Stimulated activated naive CD8-positive, alpha-beta T cell treated with anti-CD3 and anti-CD28 coated beads, Interleukin-15, amount 100 ng/mL, for 72 hours (primary cell): ENCODE measurements at regions not wholly inside any gene's neighbourhood (a gene's known extent, or its start where the extent isn't known, plus 50 kb on each side); places are given as distances from the start of the nearest gene placed in this dataset.
A peak's percentile ranks its signal among the peaks of the same experiment; 100 is the strongest.

Experiments
- ATAC-seq: fragments of 150-1000 bp; cut with Tn5 transposase; 2 replicates; pipeline ENCODE4 v1.10.0; 2021; ENCODE audit warnings: mild to moderate bottlenecking, moderate library complexity
- DNase-seq, 2 donors: peaks; one replicate each; pipeline ENCODE4 v3.0.0; 2021 to 2022
- H3K27ac Mint-ChIP-seq, 2 donors: one replicate each; pipeline ENCODE4 v1.8.0; 2022; ENCODE audit warnings: mild to moderate bottlenecking in 2 of 2, mixed read lengths in 2 of 2, moderate library complexity in 2 of 2
- H3K27me3 Mint-ChIP-seq: one replicate; pipeline ENCODE4 v1.8.0; 2022; ENCODE audit warnings: mixed read lengths
- H3K4me1 Mint-ChIP-seq: one replicate; pipeline ENCODE4 v1.8.0; 2022; ENCODE audit warnings: mild to moderate bottlenecking, mixed read lengths
- H3K4me3 Mint-ChIP-seq, 2 donors: one replicate each; pipeline ENCODE4 v1.8.0; 2022; ENCODE audit warnings: mild to moderate bottlenecking in 2 of 2, mixed read lengths in 2 of 2, moderate library complexity in 1 of 2
- H3K9me3 Mint-ChIP-seq, 2 donors: one replicate each; pipeline ENCODE4 v1.8.0; 2022; ENCODE audit warnings: mixed read lengths in 2 of 2

GRCh38 chr5:81914696-81915095, 57.1 kb upstream of the ATG10 start:
- H3K27ac Mint-ChIP-seq, result no peak overlapping the region
- DNase-seq (no peak), ATAC-seq (no peak)
- H3K9me3 Mint-ChIP-seq, result peaks cover 10% of the 10 kb centered on the region in 2 donors
- H3K4me1 Mint-ChIP-seq, result peaks cover 3% of the 10 kb centered on the region
- H3K27me3 Mint-ChIP-seq, result no peaks in the 10 kb centered on the region
- H3K4me3 Mint-ChIP-seq, result no peak overlapping the region

- Mint-ChIP-seq H3K9me3 (peaks cover 10% of the 10 kb centered on the region in 2 donors), H3K4me1 (peaks cover 4% of the 10 kb centered on the region), H3K27ac (no peak overlapping the region), H3K4me3 (no peak overlapping the region), H3K27me3 (no peaks in the 10 kb centered on the region)
- no peak for ATAC-seq
- no peak for DNase-seq
These were observed 58.9 kb upstream of the ATG10 start for GRCh38 chr5:81912933-81913332.

- Mint-ChIP-seq H3K4me3 (no peak overlapping the region), H3K27ac (no peak overlapping the region), H3K9me3 (peaks cover 1 to 4% of the 10 kb centered on the region in 2 donors), H3K4me1 (peaks cover 4% of the 10 kb centered on the region), H3K27me3 (no peaks in the 10 kb centered on the region)
- ATAC-seq, result no peak
- no peak for DNase-seq
These were observed 62.1 kb upstream of the ATG10 start for GRCh38 chr5:81909677-81910076.

- DNase-seq (no peak), ATAC-seq (no peak)
- Mint-ChIP-seq H3K4me1 (peaks cover 4% of the 10 kb centered on the region), H3K27ac (no peak overlapping the region), H3K9me3 (no peaks in the 10 kb centered on the region), H3K27me3 (no peaks in the 10 kb centered on the region), H3K4me3 (no peak overlapping the region)
These were observed 63.1 kb upstream of the ATG10 start for GRCh38 chr5:81908771-81909170.

- ATAC-seq (no peak), DNase-seq (no peak)
- Mint-ChIP-seq H3K27me3 (no peaks in the 10 kb centered on the region), H3K9me3 (no peaks in the 10 kb centered on the region), H3K4me3 (no peak overlapping the region), H3K27ac (no peak overlapping the region), H3K4me1 (peaks cover 4% of the 10 kb centered on the region)
These were observed 63.8 kb upstream of the ATG10 start for GRCh38 chr5:81908044-81908443.

GRCh38 chr5:81907012-81907635, 64.7 kb upstream of the ATG10 start:
- Mint-ChIP-seq H3K27ac (peak overlapping the region in 1 of 2 donors; percentile 42), H3K4me1 (peaks cover 4% of the 10 kb centered on the region), H3K27me3 (no peaks in the 10 kb centered on the region), H3K4me3 (no peak overlapping the region), H3K9me3 (no peaks in the 10 kb centered on the region)
- ATAC-seq, result no peak
- no peak for DNase-seq

GRCh38 chr5:81906086-81906485, 65.7 kb upstream of the ATG10 start:
- Mint-ChIP-seq H3K27me3 (no peaks in the 10 kb centered on the region), H3K4me1 (peaks cover 4% of the 10 kb centered on the region), H3K4me3 (no peak overlapping the region), H3K9me3 (peaks cover 8 to 10% of the 10 kb centered on the region in 2 donors), H3K27ac (no peak overlapping the region)
- ATAC-seq, result no peak
- DNase-seq, result no peak

GRCh38 chr5:81904861-81905260, 67.0 kb upstream of the ATG10 start:
- H3K27ac Mint-ChIP-seq, result peak overlapping the region in 1 of 2 donors; percentile 74
- no peak overlapping the region for H3K4me3 Mint-ChIP-seq
- peaks cover 3% of the 10 kb centered on the region for H3K4me1 Mint-ChIP-seq

GRCh38 chr5:81904166-81904565, 67.7 kb upstream of the ATG10 start:
- no peaks in the 10 kb centered on the region for H3K4me1 Mint-ChIP-seq
- H3K27me3 Mint-ChIP-seq, result no peaks in the 10 kb centered on the region
- H3K27ac Mint-ChIP-seq, result no peak overlapping the region
- no peak overlapping the region for H3K4me3 Mint-ChIP-seq
- no peak for DNase-seq
- ATAC-seq, result no peak
- H3K9me3 Mint-ChIP-seq, result peaks cover 9 to 25% of the 10 kb centered on the region in 2 donors

More at GRCh38 chr5:81904861-81905260, 67.0 kb upstream of the ATG10 start:
- Mint-ChIP-seq H3K27me3 (no peaks in the 10 kb centered on the region), H3K9me3 (peaks cover 9 to 21% of the 10 kb centered on the region in 2 donors)
- no peak for DNase-seq
- no peak for ATAC-seq

- DNase-seq (no peak), ATAC-seq (no peak)
- no peak overlapping the region for H3K27ac Mint-ChIP-seq
- no peaks in the 10 kb centered on the region for H3K4me1 Mint-ChIP-seq
- no peak overlapping the region for H3K4me3 Mint-ChIP-seq
- peaks cover 9 to 25% of the 10 kb centered on the region in 2 donors for H3K9me3 Mint-ChIP-seq
- no peaks in the 10 kb centered on the region for H3K27me3 Mint-ChIP-seq
These were observed 70.2 kb upstream of the ATG10 start for GRCh38 chr5:81901586-81901985.

GRCh38 chr5:81899123-81899522, 72.7 kb upstream of the ATG10 start:
- DNase-seq (no peak), ATAC-seq (no peak)
- peaks cover 9 to 25% of the 10 kb centered on the region in 2 donors for H3K9me3 Mint-ChIP-seq
- H3K4me1 Mint-ChIP-seq, result no peaks in the 10 kb centered on the region
- H3K27ac Mint-ChIP-seq, result no peak overlapping the region
- H3K27me3 Mint-ChIP-seq, result no peaks in the 10 kb centered on the region
- H3K4me3 Mint-ChIP-seq, result no peak overlapping the region

- peaks cover 9 to 25% of the 10 kb centered on the region in 2 donors for H3K9me3 Mint-ChIP-seq
- H3K27me3 Mint-ChIP-seq, result no peaks in the 10 kb centered on the region
- no peak for ATAC-seq
- no peak overlapping the region for H3K27ac Mint-ChIP-seq
- H3K4me1 Mint-ChIP-seq, result no peaks in the 10 kb centered on the region
- DNase-seq, result no peak
- no peak overlapping the region for H3K4me3 Mint-ChIP-seq
These were observed 73.4 kb upstream of the ATG10 start for GRCh38 chr5:81898403-81898802.

- no peaks in the 10 kb centered on the region for H3K4me1 Mint-ChIP-seq
- H3K27ac Mint-ChIP-seq, result no peak overlapping the region
- no peak for ATAC-seq
- DNase-seq, result no peak
- no peaks in the 10 kb centered on the region for H3K27me3 Mint-ChIP-seq
- H3K4me3 Mint-ChIP-seq, result no peak overlapping the region
- peaks cover 13 to 29% of the 10 kb centered on the region in 2 donors for H3K9me3 Mint-ChIP-seq
These were observed 75.1 kb upstream of the ATG10 start for GRCh38 chr5:81896764-81897163.

GRCh38 chr5:81895307-81895706, 76.5 kb upstream of the ATG10 start:
- H3K27me3 Mint-ChIP-seq, result no peaks in the 10 kb centered on the region
- peaks cover 14 to 26% of the 10 kb centered on the region in 2 donors for H3K9me3 Mint-ChIP-seq
- H3K4me1 Mint-ChIP-seq, result no peaks in the 10 kb centered on the region
- ATAC-seq, result no peak
- H3K27ac Mint-ChIP-seq, result no peak overlapping the region
- H3K4me3 Mint-ChIP-seq, result no peak overlapping the region
- no peak for DNase-seq

- Mint-ChIP-seq H3K27me3 (no peaks in the 10 kb centered on the region), H3K4me3 (no peak overlapping the region), H3K27ac (no peak overlapping the region), H3K9me3 (peaks cover 20 to 32% of the 10 kb centered on the region in 2 donors), H3K4me1 (no peaks in the 10 kb centered on the region)
- no peak for ATAC-seq
- DNase-seq, result no peak
These were observed 77.9 kb upstream of the ATG10 start for GRCh38 chr5:81893961-81894360.

GRCh38 chr5:81884871-81885270, 87.0 kb upstream of the ATG10 start:
- H3K9me3 Mint-ChIP-seq, result peaks cover 1 to 13% of the 10 kb centered on the region in 2 donors
- DNase-seq (no peak), ATAC-seq (no peak)
- H3K27ac Mint-ChIP-seq, result no peak overlapping the region
- H3K4me1 Mint-ChIP-seq, result no peaks in the 10 kb centered on the region
- no peaks in the 10 kb centered on the region for H3K27me3 Mint-ChIP-seq
- H3K4me3 Mint-ChIP-seq, result no peak overlapping the region

- no peak overlapping the region for H3K4me3 Mint-ChIP-seq
- ATAC-seq, result no peak
These were observed 88.5 kb upstream of the ATG10 start for GRCh38 chr5:81883371-81883770.

More at GRCh38 chr5:81883371-81883770, 88.5 kb upstream of the ATG10 start:
- H3K9me3 Mint-ChIP-seq, result no peaks in the 10 kb centered on the region
- no peak overlapping the region for H3K27ac Mint-ChIP-seq
- no peak for DNase-seq
- H3K4me1 Mint-ChIP-seq, result no peaks in the 10 kb centered on the region
- no peaks in the 10 kb centered on the region for H3K27me3 Mint-ChIP-seq
